ENCODE measurements at regions not wholly inside any gene's neighbourhood (a gene's known extent, or its start where the extent isn't known, plus 50 kb on each side); places are given as distances from the start of the nearest gene placed in this dataset.
"Not testable (repeated sequence)": the region's sequence is repeated elsewhere in the genome, so short reads cannot be mapped to it uniquely, and the experiment has no call there.

DNA sequence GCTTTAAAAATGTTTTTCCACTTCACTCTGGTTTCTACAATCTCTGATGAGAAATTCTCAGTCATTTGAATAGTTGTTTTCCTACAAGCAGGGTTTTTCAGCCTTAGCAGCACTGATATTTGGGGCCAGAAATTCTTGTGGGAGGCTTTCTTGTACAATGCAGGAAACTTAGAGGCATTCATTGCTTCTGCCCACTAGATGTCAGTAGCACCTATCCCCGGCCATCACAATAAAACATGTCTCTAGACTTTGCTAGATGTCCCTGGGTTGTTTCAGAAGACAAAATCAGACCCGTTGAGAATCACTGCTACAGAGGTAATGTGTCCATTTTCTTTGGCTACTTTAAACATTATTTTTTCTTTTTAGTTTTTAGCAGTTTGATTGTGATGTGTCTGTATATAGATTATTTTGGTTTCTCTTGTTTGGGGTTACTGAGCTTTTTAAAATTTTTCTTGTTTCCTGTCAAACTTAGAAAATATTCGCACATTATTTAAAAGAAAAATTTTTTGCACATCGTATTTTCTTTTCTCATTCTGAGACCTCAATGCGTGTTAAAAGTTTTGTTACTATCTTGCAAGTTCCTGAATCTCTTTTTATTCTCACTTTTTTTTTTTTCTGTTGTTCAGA, 60.8 kb upstream of the CCDC179 start:
- ATAC-seq (ENCODE audit: poor library complexity) (peak; percentile 62), DNase-seq (no peak)
- intact Hi-C loops (cut with DNase I), result no loop called here

DNA sequence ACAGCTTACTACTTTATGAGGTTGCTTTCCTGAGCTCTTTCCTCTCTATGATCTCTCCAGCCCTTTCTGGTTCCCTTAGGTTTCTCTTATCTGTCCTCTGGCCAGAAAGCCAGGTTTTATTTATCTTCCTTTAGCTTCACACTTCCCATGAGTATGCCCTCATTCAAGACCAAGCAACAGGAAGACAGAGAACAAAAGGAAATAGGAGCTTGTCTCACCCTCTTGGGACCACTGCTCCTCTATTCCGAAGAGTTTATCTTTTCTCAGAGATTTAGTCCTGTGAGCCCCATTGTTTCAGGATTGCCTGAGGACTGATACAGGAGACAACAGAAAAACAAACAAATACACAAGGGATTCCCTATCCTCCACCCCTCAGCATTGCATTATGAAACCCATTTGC, 62.4 kb upstream of the CCDC179 start:
- ATAC-seq (ENCODE audit: poor library complexity), result no peak

DNA sequence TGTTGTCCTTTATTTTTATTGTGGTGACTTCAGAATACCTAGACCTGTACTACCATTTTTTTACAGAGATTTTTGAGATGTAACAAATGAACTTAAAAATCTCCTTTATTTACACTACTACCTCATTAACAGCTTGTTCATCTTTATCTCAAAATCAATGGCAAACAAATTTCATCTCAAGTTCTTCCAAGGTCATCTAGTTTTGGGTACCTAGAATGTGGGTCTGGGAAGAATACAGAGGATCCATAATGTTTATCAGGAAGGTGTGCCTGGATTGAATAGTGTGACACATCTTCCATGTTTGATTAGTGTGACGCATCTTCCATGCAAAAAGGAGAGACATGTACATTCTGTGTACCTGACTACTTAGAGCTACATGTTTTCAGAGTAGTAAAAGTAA, 63.3 kb upstream of the CCDC179 start:
- intact Hi-C loops (cut with DNase I), result no loop called here
- DNase-seq (no peak), ATAC-seq (ENCODE audit: poor library complexity) (no peak)

More for the DNA sequence above, 62.4 kb upstream of the CCDC179 start:
- intact Hi-C loops (cut with DNase I), result no loop called here
- no peak for DNase-seq

DNA sequence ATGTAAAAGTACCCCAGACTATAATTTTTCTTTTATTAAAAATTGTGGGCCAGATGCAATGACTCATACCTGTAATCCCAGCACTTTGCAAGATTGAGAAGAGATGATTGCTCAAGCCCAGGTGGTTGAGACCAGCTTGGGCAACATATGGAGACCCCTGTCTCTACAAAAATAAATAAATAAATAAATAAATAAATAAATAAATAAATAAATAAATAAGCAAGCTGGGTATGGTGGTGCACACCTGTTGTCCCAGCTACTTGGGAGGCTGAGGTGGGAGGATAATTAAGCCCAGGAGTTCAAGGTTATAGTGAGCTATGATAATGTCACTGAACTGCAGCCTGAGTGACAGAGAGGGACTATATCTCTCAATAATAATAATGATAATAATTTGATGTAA, 66.1 kb upstream of the CCDC179 start:
- intact Hi-C loops (cut with DNase I), result no loop called here
- no peak for DNase-seq
- no peak for ATAC-seq (ENCODE audit: poor library complexity)

DNA sequence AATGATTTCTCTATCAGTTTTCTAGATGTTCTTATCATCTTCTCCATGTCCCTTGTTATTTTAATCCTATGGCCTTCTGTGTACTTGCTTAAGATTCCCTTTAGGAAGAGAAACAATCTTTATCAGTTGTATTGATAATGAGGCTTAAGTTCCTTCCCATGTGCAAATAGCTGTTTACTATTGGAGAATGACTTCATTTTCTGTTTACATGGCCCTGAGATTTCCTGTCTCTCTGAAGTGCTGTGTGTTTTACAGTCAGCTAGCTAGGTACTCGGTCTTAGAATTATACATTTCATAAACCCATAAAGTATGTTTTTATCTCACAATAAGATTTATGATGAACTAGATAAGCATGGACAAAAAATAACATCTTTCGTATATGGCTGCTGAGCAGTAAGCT, 67.5 kb upstream of the CCDC179 start:
- DNase-seq (no peak), ATAC-seq (ENCODE audit: poor library complexity) (no peak)
- intact Hi-C loops (cut with DNase I), result no loop called here

DNA sequence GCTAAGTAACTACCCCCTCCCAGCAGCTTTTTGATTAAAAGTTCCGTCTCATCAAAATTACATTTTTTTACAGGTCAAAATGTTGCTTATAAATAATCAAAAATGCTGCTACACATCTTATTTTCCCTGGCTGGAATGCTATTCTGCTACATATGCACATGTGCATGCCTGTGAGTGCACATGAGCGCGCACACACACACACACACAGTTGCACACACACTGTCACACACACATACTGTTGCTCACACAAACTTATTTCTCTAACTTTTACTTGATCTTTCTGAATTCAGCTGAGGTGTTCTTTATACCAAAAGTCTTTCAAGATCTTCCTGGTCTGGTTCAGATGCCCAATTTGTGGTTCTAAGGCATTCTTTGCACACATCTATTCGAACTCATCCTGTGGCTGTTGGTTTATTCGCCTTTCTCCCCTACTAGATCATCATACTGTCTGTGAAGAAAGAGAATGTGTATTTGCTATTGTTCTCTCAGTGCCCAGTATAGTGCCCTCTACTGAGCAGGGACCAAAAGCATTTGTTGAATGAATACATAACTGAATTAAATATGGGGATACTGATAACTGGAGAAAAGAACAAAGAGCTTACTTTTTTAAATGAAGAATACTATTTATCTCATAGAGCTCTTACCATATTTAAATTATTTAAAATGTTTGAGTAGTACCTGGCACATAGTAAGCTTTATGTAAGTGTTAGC, 68.1 kb upstream of the CCDC179 start:
- ATAC-seq (ENCODE audit: poor library complexity), result no peak
- intact Hi-C loops (cut with DNase I), result no loop called here
- no peak for DNase-seq

DNA sequence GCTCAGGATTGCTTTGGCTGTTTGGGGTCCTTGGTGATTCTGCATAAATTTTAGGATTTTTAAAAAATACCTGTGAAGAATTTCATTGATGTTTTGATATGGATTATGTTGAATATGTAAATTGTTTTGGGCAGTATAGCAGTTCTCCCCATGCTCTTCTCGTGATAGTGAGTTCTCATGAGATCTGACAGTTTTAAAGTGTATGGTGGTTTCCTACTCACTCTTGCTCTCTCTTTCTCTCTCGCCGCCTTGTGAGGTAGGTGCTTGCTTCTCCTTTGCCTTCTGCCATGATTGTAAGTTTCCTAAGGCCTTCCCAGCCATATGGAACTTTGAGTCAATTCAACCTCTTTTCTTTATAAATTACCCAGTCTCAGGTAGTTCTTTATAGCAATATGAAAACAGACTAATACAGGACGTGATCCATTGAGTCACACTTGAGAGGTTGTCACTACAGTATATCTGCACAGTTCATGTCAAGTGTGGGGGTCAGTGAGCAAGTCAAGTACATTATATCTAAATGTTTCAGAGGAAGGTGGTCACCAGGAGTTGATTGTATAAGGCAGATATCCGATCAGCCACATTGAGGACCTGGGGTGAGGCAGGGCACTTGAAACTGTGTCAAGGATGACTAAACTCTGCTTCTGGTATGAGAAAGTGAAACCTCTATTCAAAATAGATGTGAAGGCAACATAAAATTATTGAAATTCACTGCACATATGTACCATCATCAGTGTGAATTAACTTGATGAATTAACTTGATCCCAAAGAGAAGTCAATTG, 70.7 kb upstream of the CCDC179 start:
- intact Hi-C loops (cut with DNase I), result no loop called here
- no peak for ATAC-seq (ENCODE audit: poor library complexity)
- no peak for DNase-seq

DNA sequence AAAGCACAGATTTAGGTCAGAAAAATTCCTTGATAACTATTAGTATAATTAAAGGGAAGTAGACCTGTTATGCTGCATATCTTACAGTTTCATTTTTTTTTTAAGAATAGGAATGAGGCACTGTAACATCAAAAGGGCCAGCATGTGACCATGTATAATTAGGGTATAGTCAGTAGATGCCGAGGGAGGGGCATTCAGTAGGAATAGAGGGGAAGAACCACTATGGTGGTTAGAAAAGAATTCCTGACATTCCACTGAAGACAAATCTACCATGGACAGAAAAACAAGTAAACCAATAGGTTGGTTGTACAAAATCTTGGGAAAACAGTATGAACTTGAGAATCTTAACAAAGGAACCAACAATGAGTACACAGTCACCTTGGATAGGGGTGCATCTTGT, 78.4 kb upstream of the CCDC179 start:
- no peak for ATAC-seq (ENCODE audit: poor library complexity)
- DNase-seq, result no peak
- intact Hi-C loops (cut with DNase I), result no loop called here

DNA sequence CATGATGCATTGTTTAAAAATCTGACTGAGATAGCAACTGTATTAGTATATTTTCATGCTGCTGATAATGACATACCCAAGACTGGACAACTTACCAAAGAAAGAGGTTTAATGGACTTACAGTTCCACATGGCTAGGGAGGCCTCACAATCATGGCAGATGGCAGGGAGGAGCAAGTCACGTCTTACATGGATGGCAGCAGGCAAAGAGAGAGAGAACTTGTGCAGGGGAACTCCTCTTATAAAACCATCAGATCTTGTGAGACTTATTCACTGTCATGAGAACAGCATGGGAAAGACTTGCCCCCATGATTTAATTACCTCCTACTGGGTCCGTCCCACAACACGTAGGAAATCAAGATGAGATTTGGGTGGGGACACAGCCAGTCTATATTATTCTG, 81.3 kb upstream of the CCDC179 start:
- ATAC-seq (ENCODE audit: poor library complexity); intact Hi-C loops (cut with DNase I); DNase-seq: not testable (repeated sequence)

DNA sequence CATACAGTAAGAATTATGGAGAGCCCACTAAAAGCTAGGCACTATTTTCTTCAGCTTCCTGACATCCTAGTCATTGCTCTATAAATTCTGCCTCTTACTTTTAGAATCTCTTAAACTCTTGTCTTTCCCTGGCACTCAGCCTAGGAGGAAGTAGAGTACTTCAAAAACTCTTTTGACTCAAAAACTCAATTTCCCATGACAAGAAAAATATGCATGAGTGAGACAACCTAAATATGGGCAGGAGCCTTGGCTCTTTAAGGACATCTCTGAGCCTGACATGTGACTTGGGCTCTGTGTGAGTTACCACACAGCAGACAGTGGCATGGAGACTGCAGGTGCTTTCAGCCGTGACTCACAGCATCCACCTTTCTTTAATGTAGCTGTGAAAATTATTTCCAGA, 97.5 kb upstream of the CCDC179 start:
- ATAC-seq (ENCODE audit: poor library complexity) (no peak), DNase-seq (no peak)
- intact Hi-C loops (cut with DNase I), result no loop called here

DNA sequence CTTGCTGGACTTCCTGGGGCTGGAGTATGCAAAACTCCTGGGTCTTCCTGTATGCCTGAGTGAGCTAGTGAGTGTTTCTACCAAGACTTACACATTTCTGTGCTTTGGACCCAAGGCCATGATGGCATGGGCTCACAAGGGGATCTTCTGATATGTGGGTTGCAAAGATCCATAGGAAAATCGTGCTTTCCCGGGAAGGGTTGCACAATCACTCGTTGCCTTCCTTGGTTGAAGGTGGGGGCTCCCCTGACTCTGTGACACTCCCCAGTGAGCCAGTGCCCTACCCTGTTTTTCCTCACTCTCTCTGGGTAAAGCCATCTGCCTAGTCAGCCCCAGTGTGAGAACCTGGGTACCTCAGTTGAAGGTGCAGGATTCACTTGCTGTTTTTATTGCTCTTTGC, 114.0 kb upstream of the CCDC179 start:
- DNase-seq (no peak), ATAC-seq (ENCODE audit: poor library complexity) (no peak)
- intact Hi-C loops (cut with DNase I), result no loop called here

DNA sequence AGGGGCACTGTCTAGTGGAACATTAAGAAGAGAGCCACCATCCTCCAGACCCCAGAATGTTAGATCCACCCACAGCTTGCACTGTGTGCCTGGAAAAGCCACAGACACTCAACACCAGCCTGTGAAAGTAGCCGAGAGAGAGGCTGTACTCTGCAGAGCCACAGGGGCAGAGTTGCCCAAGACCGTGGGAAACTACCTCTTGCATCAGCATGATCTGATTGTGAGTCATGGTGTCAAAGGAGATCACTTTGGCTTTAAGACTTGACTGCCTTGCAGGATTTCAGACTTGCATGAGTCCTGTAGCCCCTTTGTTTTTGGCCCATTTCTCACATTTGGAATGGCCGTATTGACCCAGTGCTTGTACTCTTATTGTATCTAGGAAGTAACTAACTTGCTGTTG, 115.9 kb upstream of the CCDC179 start:
- DNase-seq (no peak), ATAC-seq (ENCODE audit: poor library complexity) (no peak)
- intact Hi-C loops (cut with DNase I), result no loop called here

DNA sequence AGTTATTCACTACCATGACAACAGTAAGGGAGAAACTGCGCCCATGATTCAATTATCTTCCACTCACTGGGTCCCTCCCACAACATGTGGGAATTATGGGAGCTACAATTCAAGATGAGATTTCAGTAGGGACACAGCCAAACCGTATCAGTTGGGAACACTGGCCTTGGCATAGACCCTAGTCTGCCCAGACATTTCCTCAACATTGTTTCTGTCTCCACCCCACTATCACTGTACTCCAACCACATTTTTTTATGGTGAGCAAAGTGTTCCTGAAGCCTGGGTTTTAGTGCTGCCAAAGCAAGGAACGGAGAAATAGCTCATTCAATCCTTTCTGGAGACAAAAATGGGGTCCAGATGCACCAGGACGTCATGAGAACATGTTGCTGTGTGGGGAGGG, 122.6 kb upstream of the CCDC179 start:
- ATAC-seq (ENCODE audit: poor library complexity), result no peak
- intact Hi-C loops (cut with DNase I), result no loop called here
- no peak for DNase-seq

DNA sequence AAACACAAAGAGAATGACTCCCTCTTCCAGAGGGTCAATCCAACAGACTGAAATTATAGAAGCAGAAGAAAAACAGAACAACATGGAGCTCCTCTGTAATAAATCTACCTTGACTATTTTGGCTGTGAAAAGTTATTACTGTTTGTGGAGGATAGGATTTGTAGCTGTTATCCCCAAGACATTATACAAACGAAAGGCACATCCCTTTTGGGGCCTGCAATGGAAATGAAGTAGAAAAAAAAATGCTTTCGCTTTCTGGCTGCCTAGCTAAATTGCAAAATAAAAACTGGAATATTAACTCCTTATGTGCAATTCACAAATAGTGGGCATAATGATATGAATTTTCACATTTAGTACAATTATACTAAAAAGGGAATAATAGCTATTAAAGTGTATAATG, 123.8 kb upstream of the CCDC179 start:
- ATAC-seq (ENCODE audit: poor library complexity), result no peak
- intact Hi-C loops (cut with DNase I), result no loop called here

DNA sequence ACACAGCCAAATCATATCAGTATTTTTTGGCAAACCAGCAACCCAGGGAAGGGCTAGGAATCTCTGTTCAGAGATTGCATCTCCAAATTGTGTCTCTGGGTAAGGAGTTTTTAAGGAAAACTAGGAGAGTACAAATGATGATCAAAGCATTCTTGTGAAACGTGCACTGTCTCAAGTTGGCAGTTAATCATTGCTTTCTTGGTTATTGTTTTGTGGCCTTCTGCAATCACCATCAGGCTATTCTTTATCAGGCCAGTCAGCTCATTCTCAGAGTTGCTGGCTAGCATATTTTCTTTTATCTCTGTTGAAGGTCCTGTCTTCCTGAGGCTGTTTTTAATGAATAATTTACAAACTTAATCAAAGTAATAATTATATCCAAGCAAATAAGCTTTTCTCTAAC, 129.1 kb upstream of the CCDC179 start:
- intact Hi-C loops (cut with DNase I), result no loop called here
- ATAC-seq (ENCODE audit: poor library complexity) (no peak), DNase-seq (no peak)

More for the DNA sequence above, 123.8 kb upstream of the CCDC179 start:
- no peak for DNase-seq

DNA sequence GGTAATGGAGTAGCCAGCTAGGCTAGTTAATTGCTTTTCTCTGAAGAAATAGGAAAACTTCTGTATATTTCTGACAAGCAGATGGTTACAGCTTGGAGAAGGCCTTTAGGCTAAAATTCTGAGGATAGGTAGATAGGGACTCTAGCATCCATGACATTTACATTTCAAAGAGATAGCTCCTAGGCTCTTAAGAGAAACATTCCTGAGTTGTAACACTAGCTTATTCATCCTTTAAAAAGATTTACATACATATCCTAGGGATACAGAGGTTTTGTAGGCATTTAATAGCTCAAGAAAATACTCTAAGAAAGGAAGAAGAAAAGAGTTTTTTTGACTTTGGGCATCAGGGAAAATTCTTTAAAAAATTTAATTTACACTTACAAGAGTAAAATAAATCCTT, 130.9 kb upstream of the CCDC179 start:
- DNase-seq (no peak), ATAC-seq (ENCODE audit: poor library complexity) (no peak)
- intact Hi-C loops (cut with DNase I), result no loop called here

DNA sequence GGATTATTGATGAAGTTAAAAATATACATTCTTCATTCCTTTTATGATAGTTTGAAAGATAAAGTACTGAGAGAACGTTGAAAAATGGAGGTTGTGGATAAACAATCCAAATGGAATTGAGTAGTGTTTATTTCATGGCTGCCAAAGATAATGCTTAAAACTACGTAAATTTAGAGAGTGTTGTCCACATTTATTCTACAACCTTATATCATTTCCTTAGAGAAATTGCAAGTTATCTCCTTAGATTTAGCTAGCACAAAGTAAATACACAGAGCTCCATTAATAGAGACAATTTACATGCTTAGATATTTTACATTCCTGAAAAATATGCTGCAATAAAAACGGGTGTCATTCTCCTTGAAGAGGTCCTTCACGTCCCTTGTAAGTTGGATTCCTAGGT, 146.5 kb upstream of the CCDC179 start:
- intact Hi-C loops (cut with DNase I), result no loop called here
- ATAC-seq (ENCODE audit: poor library complexity), result no peak

DNA sequence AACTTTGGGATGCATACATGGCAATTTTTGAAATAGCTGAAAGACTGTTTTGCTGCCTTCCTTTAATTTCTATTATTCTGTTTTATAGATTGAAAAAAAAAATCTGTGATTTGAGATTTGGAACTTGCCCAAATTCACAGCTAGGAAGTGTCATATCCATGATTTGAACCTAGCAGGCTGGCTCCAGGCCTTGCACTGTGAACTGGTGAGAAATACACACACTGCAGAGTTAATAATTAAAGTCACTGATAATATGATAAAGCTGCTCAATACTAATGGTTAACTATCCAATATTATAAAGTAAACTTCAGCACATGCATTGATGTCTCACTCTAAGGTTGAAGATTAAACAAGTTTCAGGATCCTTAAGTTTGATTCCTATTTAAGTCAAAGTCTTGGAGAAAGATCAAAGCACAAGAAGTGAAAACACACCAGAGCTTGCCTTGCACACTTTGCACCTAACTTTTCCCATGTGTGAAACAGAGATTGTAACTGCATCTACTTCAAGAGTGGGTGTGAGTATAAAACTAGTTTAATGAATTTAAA, 150.6 kb upstream of the CCDC179 start:
- intact Hi-C loops (cut with DNase I), result no loop called here
- DNase-seq, result no peak
- ATAC-seq (ENCODE audit: poor library complexity), result no peak

More for the DNA sequence above, 146.5 kb upstream of the CCDC179 start:
- DNase-seq, result no peak

DNA sequence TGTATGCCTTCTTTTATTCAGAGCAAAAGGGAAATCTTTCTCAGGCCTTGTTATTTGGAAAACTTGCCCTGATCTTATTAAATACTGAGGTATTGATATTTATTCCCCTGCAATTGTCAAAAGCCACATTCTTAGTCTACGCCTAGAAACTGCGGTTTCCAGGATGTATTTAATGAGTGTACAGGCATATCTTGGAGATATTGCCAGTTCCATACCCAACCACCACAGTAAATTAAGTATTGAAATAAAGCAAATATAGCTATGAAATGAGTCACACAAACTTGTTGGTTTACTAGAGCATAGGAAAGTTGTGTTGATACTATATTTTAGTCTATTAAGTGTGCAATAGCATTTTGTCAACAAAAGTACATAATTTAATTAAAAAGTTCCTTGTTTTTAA, 152.7 kb upstream of the CCDC179 start:
- no peak for DNase-seq
- intact Hi-C loops (cut with DNase I), result no loop called here
- no peak for ATAC-seq (ENCODE audit: poor library complexity)

DNA sequence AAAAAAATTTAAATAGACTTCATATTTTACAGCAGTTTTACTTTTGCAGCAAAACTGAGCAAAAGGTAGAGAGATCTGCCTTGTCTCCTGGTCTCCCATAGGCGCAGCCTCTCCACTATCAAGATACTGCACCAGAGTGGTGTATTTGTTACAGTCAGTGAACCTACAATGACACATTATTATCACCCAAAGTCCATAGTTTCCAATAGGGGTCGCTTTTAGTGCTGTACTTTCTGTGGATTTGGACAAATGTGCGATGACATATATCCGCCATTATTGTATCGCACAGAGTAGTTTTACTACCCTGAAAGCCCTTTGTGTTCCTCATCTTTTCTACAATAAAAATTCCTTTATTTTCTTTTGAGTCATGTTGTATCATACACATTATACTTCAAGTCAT, 153.2 kb upstream of the CCDC179 start:
- DNase-seq, result no peak
- intact Hi-C loops (cut with DNase I), result no loop called here
- no peak for ATAC-seq (ENCODE audit: poor library complexity)

All from Right ventricle myocardium superior (tissue), 1 donor.